Superior temporal gyrus (tissue), 1 donor: ENCODE measurements at regions not wholly inside any gene's neighbourhood (a gene's known extent, or its start where the extent isn't known, plus 50 kb on each side); places are given as distances from the start of the nearest gene placed in this dataset.

Experiments used
- DNase-seq: peaks from one replicate; pipeline ENCODE4 v3.0.0-alpha.2; 2016; ENCODE audit errors: extremely low spot score

GRCh38 chr2:144711630-144712549 lies 192.0 kb upstream of the ZEB2 start:
- DNase-seq, result no peak

- DNase-seq, result no peak
Observed at GRCh38 chr2:144711084-144711483, 191.2 kb upstream of the ZEB2 start.

- DNase-seq, result peak; percentile 97
Observed at GRCh38 chr2:144708626-144709025, 188.7 kb upstream of the ZEB2 start.

- peak; percentile 42 for DNase-seq
Observed at GRCh38 chr2:144707736-144708326, 187.9 kb upstream of the ZEB2 start.

- DNase-seq, result no peak
Observed at GRCh38 chr2:144706647-144707046, 186.7 kb upstream of the ZEB2 start.

- no peak for DNase-seq
Observed at GRCh38 chr2:144705328-144706245, 185.7 kb upstream of the ZEB2 start.

- DNase-seq, result no peak
Observed at GRCh38 chr2:144704709-144705095, 184.8 kb upstream of the ZEB2 start.

- DNase-seq, result no peak
Observed at GRCh38 chr2:144703852-144704708, 184.2 kb upstream of the ZEB2 start.

- no peak for DNase-seq
Observed at GRCh38 chr2:144702051-144702450, 182.1 kb upstream of the ZEB2 start.

GRCh38 chr2:144701259-144701658 lies 181.3 kb upstream of the ZEB2 start:
- DNase-seq, result no peak

GRCh38 chr2:144698156-144698555 lies 178.2 kb upstream of the ZEB2 start:
- no peak for DNase-seq

- no peak for DNase-seq
Observed at GRCh38 chr2:144695657-144696056, 175.7 kb upstream of the ZEB2 start.

GRCh38 chr2:144694456-144694855 lies 174.5 kb upstream of the ZEB2 start:
- no peak for DNase-seq

- no peak for DNase-seq
Observed at GRCh38 chr2:144693179-144693578, 173.3 kb upstream of the ZEB2 start.

GRCh38 chr2:144692661-144693060 lies 172.7 kb upstream of the ZEB2 start:
- no peak for DNase-seq

- no peak for DNase-seq
Observed at GRCh38 chr2:144690771-144691170, 170.9 kb upstream of the ZEB2 start.

- DNase-seq, result no peak
Observed at GRCh38 chr2:144686518-144687215, 166.7 kb upstream of the ZEB2 start.

- no peak for DNase-seq
Observed at GRCh38 chr2:144683966-144684365, 164.0 kb upstream of the ZEB2 start.

GRCh38 chr2:144683107-144683753 lies 163.3 kb upstream of the ZEB2 start:
- DNase-seq, result no peak

- DNase-seq, result no peak
Observed at GRCh38 chr2:144682248-144682647, 162.3 kb upstream of the ZEB2 start.
